ENCODE measurements at regions not wholly inside any gene's neighbourhood (a gene's known extent, or its start where the extent isn't known, plus 50 kb on each side); places are given as distances from the start of the nearest gene placed in this dataset.
"Not testable (repeated sequence)": the region's sequence is repeated elsewhere in the genome, so short reads cannot be mapped to it uniquely, and the experiment has no call there.

GRCh38 chr1:234914606-234915290, 213.9 kb downstream of the TOMM20 start:
- H3K4me3 ChIP-seq (ENCODE audit: low read depth, low read length), result no peak overlapping the region
- ChIA-PET POLR2A (no interaction called here), CTCF (interaction anchor here (0.6 to 1.8 kb wide), 2 partner anchors 9 to 419 kb away, joined by 3 to 5 read pairs; no protein-coding TSS in a partner anchor)

DNA sequence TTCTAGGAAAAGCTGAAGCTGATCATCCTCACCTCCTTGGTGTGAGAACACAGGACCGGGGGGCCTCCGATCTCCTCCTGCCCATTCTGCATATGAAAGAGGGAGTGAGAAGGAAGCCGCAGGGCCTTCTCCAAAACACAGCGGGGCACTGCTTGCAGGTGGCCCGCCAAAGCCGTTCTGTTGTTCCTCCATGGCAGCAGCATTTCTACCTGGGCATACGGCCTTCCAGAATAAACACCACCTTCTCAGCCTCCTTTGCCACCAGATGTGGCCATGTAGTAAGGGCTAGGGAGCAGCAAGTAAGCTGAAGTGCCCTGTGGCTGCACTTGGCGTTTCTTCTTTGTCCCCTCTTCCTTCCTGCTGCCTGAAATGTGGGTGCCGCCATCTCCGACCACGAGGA, 214.9 kb downstream of the TOMM20 start:
- POLR2A ChIA-PET, result no interaction called here
- DNase-seq (ENCODE audit: low read depth), result no peak
- CTCF ChIA-PET, result interaction anchor here (1.8 kb wide), 1 partner anchor 8 kb away, joined by 5 read pairs; no protein-coding TSS in a partner anchor
- TF ChIP-seq CTCF (IDR thresholded peaks at IDR 0.05; ENCODE audit: insufficient read depth, low read depth, low read length), result no peak
- Histone ChIP-seq H3K36me3 (ENCODE audit: control insufficient read depth, insufficient read depth, low read length) (no peaks in the 10 kb centered on the region), H3K27me3 (ENCODE audit: control insufficient read depth, insufficient read depth, low read length) (no peaks in the 10 kb centered on the region), H3K4me3 (ENCODE audit: low read depth, low read length) (no peak overlapping the region)

More at GRCh38 chr1:234914606-234915290, 213.9 kb downstream of the TOMM20 start:
- no peak for TF ChIP-seq CTCF (IDR thresholded peaks at IDR 0.05; ENCODE audit: insufficient read depth, low read depth, low read length)
- Histone ChIP-seq H3K27me3 (ENCODE audit: control insufficient read depth, insufficient read depth, low read length) (no peaks in the 10 kb centered on the region), H3K36me3 (ENCODE audit: control insufficient read depth, insufficient read depth, low read length) (no peaks in the 10 kb centered on the region)
- DNase-seq (ENCODE audit: low read depth), result no peak

- TF ChIP-seq CTCF (IDR thresholded peaks at IDR 0.05; ENCODE audit: insufficient read depth, low read depth, low read length), result no peak
- Histone ChIP-seq H3K36me3 (ENCODE audit: control insufficient read depth, insufficient read depth, low read length) (no peaks in the 10 kb centered on the region), H3K4me3 (ENCODE audit: low read depth, low read length) (no peak overlapping the region), H3K27me3 (ENCODE audit: control insufficient read depth, insufficient read depth, low read length) (no peaks in the 10 kb centered on the region)
- ChIA-PET POLR2A (no interaction called here), CTCF (no interaction called here)
- DNase-seq (ENCODE audit: low read depth), result no peak
Measured at GRCh38 chr1:234913278-234913649, 215.4 kb downstream of the TOMM20 start.

- CTCF ChIA-PET, result interaction anchor here (1.2 kb wide), 1 partner anchor 139 kb away, joined by 3 read pairs; no protein-coding TSS in a partner anchor
- Histone ChIP-seq H3K4me3 (ENCODE audit: low read depth, low read length) (no peak overlapping the region), H3K27me3 (ENCODE audit: control insufficient read depth, insufficient read depth, low read length) (no peaks in the 10 kb centered on the region), H3K36me3 (ENCODE audit: control insufficient read depth, insufficient read depth, low read length) (no peaks in the 10 kb centered on the region)
- DNase-seq (ENCODE audit: low read depth), result no peak
- POLR2A ChIA-PET, result no interaction called here
- TF ChIP-seq CTCF (IDR thresholded peaks at IDR 0.05; ENCODE audit: insufficient read depth, low read depth, low read length), result no peak
Measured at GRCh38 chr1:234912548-234913277, 215.9 kb downstream of the TOMM20 start.

- Histone ChIP-seq H3K4me3 (ENCODE audit: low read depth, low read length) (no peak overlapping the region), H3K27me3 (ENCODE audit: control insufficient read depth, insufficient read depth, low read length) (no peaks in the 10 kb centered on the region), H3K36me3 (ENCODE audit: control insufficient read depth, insufficient read depth, low read length) (no peaks in the 10 kb centered on the region)
- ChIA-PET POLR2A (interaction anchor here (0.5 kb wide), 1 partner anchor 433 kb away, joined by 4 read pairs; no protein-coding TSS in a partner anchor), CTCF (interaction anchor here (0.8 to 1.2 kb wide), 2 partner anchors 16 to 139 kb away, joined by 3 read pairs; no protein-coding TSS in a partner anchor)
- no peak for TF ChIP-seq CTCF (IDR thresholded peaks at IDR 0.05; ENCODE audit: insufficient read depth, low read depth, low read length)
- no peak for DNase-seq (ENCODE audit: low read depth)
Measured at GRCh38 chr1:234911787-234912186, 216.8 kb downstream of the TOMM20 start.

DNA sequence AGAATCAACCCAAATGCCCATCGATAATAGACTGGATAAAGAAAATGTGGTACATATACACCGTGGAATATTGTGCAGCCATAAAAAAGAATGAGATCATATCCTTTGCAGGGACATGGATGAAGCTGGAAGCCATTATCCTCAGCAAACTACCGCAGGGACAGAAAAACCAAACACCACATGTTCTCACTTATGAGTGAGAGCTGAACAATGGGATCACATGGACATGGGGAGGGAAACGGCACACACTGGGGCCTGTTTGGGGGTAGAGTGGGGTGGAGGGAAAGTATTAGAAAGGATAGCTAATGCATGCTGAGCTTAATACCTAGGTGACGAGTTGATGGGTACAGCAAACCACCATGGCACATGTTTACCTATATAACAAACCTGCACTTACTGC, 217.5 kb downstream of the TOMM20 start:
- POLR2A ChIA-PET, result interaction anchor here (0.5 kb wide), 1 partner anchor 433 kb away, joined by 4 read pairs; no protein-coding TSS in a partner anchor
- H3K4me3 ChIP-seq (ENCODE audit: low read depth, low read length); H3K36me3 ChIP-seq (ENCODE audit: control insufficient read depth, insufficient read depth, low read length); H3K27me3 ChIP-seq (ENCODE audit: control insufficient read depth, insufficient read depth, low read length); DNase-seq (ENCODE audit: low read depth): not testable (repeated sequence)
- CTCF ChIA-PET, result interaction anchor here (0.8 to 1.2 kb wide), 2 partner anchors 17 to 196 kb away, joined by 3 read pairs; no protein-coding TSS in a partner anchor

Measured in BJ (cell line).